Sigmoid colon (tissue), 6 donors: ENCODE measurements at regions not wholly inside any gene's neighbourhood (a gene's known extent, or its start where the extent isn't known, plus 50 kb on each side); places are given as distances from the start of the nearest gene placed in this dataset.

Source experiments
- DNase-seq: peaks from one replicate; pipeline ENCODE4 v3.0.0-alpha.2; 2019
- H3K27ac ChIP-seq, 4 donors: fragments of 200-600 bp; sonication (generic); one replicate each; pipeline ENCODE4 v1.5.1; 2016 to 2019; ENCODE audit warnings: mild to moderate bottlenecking in 1 of 4
- H3K27me3 ChIP-seq, 3 donors: fragments of 200-600 bp; sonication (generic); one replicate each; pipeline ENCODE4 v1.5.1; 2019; ENCODE audit warnings: mild to moderate bottlenecking in 1 of 3
- H3K36me3 ChIP-seq, 4 donors: fragments of 200-600 bp; sonication (generic); one replicate each; pipeline ENCODE4 v1.5.1; 2016 to 2019
- H3K4me1 ChIP-seq, 4 donors: fragments of 200-600 bp; sonication (generic); one replicate each; pipeline ENCODE4 v1.5.1; 2017 to 2019
- H3K4me3 ChIP-seq, 4 donors: fragments of 200-600 bp; sonication (generic); one replicate each; pipeline ENCODE4 v1.5.1; 2017 to 2019; ENCODE audit warnings: mild to moderate bottlenecking in 2 of 4, moderate library complexity in 1 of 4
- H3K9me3 ChIP-seq, 4 donors: fragments of 200-600 bp in 3 of 4; sonication (generic) in 3 of 4; one replicate each; pipeline versions ENCODE4 v1.5.1 to v1.6.1; 2013 to 2019
- EP300 ChIP-seq, 4 donors: sonication (generic); formaldehyde crosslinking; IDR thresholded peaks; one replicate each; pipeline ENCODE4 v1.6.1; 2017; ENCODE audit warnings: antibody characterized with exemption in 4 of 4
- POLR2A ChIP-seq, 2 donors: fragments of 450-650 bp; IDR thresholded peaks; one replicate each; pipeline ENCODE4 v1.6.1; 2016; ENCODE audit warnings: antibody characterized with exemption in 2 of 2, mild to moderate bottlenecking in 2 of 2, moderate library complexity in 2 of 2
- POLR2AphosphoS5 ChIP-seq, 4 donors: sonication (generic); formaldehyde crosslinking; IDR thresholded peaks; one replicate each; pipeline ENCODE4 v1.6.1; 2017; ENCODE audit warnings: antibody characterized with exemption in 4 of 4
- WGBS, 2 donors: extraction: QIAGEN DNeasy Blood & Tissue Kit; methylation state at CpG; one replicate each; pipeline ENCODE4 v1.1.7; 2013; 5-methylcytosine and 5-hydroxymethylcytosine counted together
- intact Hi-C: fragments of 100-400 bp; cut with DNase I; formaldehyde crosslinking; loops from one replicate; pipeline ENCODE4 v1.15.1; 2023
- TF ChIP-seq, protein P1 (sequence below), 4 experiments: fragments of 450-650 bp in 3 of 4; fragments of 200-600 bp in 1 of 4; IDR thresholded peaks; one replicate each; pipeline ENCODE4 v1.5.1; 2016 to 2019; ENCODE audit warnings: antibody characterized with exemption in 4 of 4, mild to moderate bottlenecking in 3 of 4, moderate library complexity in 2 of 4
- donor health status: healthy with polysubstance abuse.
- donor health status: healthy.

DNA sequence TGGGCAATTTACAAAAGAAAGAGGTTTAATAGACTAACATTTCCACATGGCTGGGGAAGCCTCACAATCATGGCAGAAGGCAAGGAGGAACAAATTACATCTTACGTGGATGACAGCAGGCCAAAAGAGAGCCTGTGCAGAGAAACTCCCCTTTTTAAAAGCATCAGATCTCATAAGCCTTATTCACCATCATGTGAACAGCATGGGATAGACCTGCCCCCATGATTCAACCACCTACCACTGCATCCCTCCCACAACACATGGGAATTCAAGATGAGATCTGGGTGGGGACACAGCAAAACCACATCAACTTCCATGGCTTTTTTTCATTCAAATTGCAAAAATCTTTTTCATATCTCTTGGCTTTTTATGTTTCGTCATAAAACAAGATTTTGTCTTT is 67.6 kb upstream of the GADL1 start:
- DNase-seq = no peak
- intact Hi-C loops = no loop called here
- Histone ChIP-seq H3K4me3 (no peak overlapping the region), H3K9me3 (peaks cover 3 to 7% (median 4%) of the 10 kb centered on the region in 4 donors), H3K4me1 (no peaks in the 10 kb centered on the region), H3K27me3 (no peaks in the 10 kb centered on the region), H3K27ac (no peak overlapping the region), H3K36me3 (no peaks in the 10 kb centered on the region)
- 73 to 94% methylated on average over 2 of the region's 2 CpGs for WGBS, 2 donors
- TF ChIP-seq POLR2A (IDR thresholded peaks at IDR 0.05) (no peak), EP300 (IDR thresholded peaks at IDR 0.05) (no peak), POLR2AphosphoS5 (IDR thresholded peaks at IDR 0.05) (no peak)
- TF ChIP-seq, protein P1, sequence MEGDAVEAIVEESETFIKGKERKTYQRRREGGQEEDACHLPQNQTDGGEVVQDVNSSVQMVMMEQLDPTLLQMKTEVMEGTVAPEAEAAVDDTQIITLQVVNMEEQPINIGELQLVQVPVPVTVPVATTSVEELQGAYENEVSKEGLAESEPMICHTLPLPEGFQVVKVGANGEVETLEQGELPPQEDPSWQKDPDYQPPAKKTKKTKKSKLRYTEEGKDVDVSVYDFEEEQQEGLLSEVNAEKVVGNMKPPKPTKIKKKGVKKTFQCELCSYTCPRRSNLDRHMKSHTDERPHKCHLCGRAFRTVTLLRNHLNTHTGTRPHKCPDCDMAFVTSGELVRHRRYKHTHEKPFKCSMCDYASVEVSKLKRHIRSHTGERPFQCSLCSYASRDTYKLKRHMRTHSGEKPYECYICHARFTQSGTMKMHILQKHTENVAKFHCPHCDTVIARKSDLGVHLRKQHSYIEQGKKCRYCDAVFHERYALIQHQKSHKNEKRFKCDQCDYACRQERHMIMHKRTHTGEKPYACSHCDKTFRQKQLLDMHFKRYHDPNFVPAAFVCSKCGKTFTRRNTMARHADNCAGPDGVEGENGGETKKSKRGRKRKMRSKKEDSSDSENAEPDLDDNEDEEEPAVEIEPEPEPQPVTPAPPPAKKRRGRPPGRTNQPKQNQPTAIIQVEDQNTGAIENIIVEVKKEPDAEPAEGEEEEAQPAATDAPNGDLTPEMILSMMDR (IDR thresholded peaks at IDR 0.05) = no peak

DNA sequence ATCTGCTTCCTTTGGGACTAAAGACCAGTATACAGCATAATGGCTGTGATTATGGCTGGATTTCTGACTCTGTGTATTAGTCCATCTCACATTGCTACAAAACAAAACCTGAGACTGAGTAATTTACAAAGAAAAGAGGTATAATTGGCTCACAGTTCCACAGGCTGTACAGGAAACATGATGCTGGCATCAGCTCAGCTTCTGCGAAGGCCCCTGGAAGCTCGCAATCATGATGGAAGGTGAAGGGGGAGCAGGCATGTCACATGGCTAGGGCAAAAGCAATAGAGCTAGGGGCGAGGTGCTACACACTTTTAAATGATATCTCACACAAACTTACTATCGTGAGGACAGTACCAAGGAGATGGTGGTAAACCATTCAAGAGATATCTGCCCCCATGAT is 68.0 kb upstream of the GADL1 start:
- Histone ChIP-seq H3K27me3 (no peaks in the 10 kb centered on the region), H3K4me3 (no peak overlapping the region), H3K9me3 (peaks cover 3 to 7% (median 4%) of the 10 kb centered on the region in 4 donors), H3K27ac (no peak overlapping the region), H3K36me3 (no peaks in the 10 kb centered on the region), H3K4me1 (no peaks in the 10 kb centered on the region)
- TF ChIP-seq POLR2A (IDR thresholded peaks at IDR 0.05) (no peak), POLR2AphosphoS5 (IDR thresholded peaks at IDR 0.05) (no peak), EP300 (IDR thresholded peaks at IDR 0.05) (no peak)
- TF ChIP-seq, protein P1 (IDR thresholded peaks at IDR 0.05) = no peak
- WGBS, 2 donors = 80 to 95% methylated on average over 4 of the region's 4 CpGs
- no peak for DNase-seq
- intact Hi-C loops = no loop called here

DNA sequence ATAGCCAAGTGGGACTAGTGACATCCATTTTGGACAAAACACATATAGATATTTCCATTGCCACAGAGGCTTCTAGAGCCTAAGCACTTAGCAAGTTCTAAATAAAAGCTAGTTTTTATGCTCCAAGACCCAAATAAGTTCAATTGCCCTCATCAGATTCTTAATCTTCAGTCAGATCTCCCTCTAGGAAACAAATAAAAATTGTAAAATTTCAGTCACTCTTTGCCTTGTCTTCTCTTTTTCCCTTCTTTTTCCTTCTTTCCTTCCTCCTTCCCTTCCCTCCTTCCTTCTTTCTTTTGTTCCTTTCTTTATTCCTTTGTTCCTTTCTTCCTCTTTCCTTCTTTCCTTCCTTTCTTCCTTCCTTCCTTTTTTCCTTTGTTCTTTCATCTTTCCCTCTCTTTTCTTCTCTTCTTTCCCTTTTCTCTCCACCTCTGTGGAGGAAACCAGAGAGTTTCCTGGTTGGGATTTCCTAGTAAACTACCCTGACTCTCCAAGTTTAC is 68.8 kb upstream of the GADL1 start:
- intact Hi-C loops = no loop called here
- no peak for TF ChIP-seq POLR2A (IDR thresholded peaks at IDR 0.05)
- TF ChIP-seq, protein P1 (IDR thresholded peaks at IDR 0.05) = no peak

DNA sequence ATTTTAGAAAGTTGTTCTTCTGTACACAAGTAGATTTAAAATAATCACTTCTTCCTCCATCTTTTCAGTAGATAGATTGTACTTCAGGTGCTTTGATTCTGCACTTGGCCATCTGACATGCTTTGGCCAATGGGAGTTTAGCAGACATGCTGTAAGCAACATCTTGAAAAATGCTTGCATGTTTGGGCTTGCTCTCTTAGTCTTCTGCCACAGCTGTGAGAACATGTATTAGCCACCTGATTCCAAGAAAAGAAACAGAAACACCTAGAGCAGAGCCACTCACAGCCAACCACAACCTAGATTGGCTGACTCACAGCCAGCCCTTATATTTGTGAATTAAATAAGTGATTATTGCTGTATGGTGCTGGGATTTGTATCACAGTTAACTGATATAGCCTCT is 70.2 kb upstream of the GADL1 start:
- intact Hi-C loops = no loop called here
- TF ChIP-seq POLR2AphosphoS5 (IDR thresholded peaks at IDR 0.05) (no peak), EP300 (IDR thresholded peaks at IDR 0.05) (no peak), POLR2A (IDR thresholded peaks at IDR 0.05) (no peak)
- TF ChIP-seq, protein P1 (IDR thresholded peaks at IDR 0.05) = no peak

More for the DNA sequence above, 68.8 kb upstream of the GADL1 start:
- DNase-seq = no peak
- Histone ChIP-seq H3K9me3 (peaks cover 3 to 5% (median 4%) of the 10 kb centered on the region in 4 donors), H3K36me3 (no peaks in the 10 kb centered on the region), H3K27me3 (no peaks in the 10 kb centered on the region), H3K4me1 (no peaks in the 10 kb centered on the region), H3K4me3 (no peak overlapping the region), H3K27ac (no peak overlapping the region)

DNA sequence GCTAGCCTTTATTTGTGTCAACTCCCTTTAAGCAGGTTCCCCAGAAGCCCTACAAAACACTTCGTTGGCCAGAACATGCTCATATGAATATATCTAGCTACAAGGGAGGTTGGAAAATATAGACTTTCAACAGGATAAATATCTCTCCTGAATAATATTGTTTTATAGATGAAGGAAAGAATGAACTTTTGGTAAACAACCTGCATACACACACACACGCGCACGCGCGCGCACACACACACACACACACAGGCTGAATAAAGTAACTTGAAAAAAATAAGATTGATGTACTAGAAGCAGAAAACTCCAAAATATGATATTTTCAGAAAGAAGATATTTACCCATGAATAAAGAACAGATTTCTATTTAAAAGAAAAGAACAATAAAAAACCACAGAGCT is 72.4 kb upstream of the GADL1 start:
- DNase-seq = no peak
- H3K36me3 ChIP-seq = no peaks in the 10 kb centered on the region
- no peaks in the 10 kb centered on the region for H3K27me3 ChIP-seq
- intact Hi-C loops = no loop called here
- no peak overlapping the region for H3K27ac ChIP-seq
- H3K4me3 ChIP-seq = no peak overlapping the region
- H3K4me1 ChIP-seq = no peaks in the 10 kb centered on the region
- 41 to 59% methylated on average over 7 of the region's 7 CpGs for WGBS, 2 donors
- no peak for TF ChIP-seq EP300 (IDR thresholded peaks at IDR 0.05)
- TF ChIP-seq, protein P1 (IDR thresholded peaks at IDR 0.05) = no peak
- no peak for TF ChIP-seq POLR2AphosphoS5 (IDR thresholded peaks at IDR 0.05)
- TF ChIP-seq POLR2A (IDR thresholded peaks at IDR 0.05) = no peak
- H3K9me3 ChIP-seq = no peaks in the 10 kb centered on the region

More for the DNA sequence above, 70.2 kb upstream of the GADL1 start:
- H3K4me3 ChIP-seq = no peak overlapping the region
- no peak for DNase-seq
- H3K27me3 ChIP-seq = no peaks in the 10 kb centered on the region
- H3K27ac ChIP-seq = no peak overlapping the region
- no peaks in the 10 kb centered on the region for H3K36me3 ChIP-seq
- H3K9me3 ChIP-seq = no peaks in the 10 kb centered on the region
- H3K4me1 ChIP-seq = no peaks in the 10 kb centered on the region
